ENCODE measurements at regions not wholly inside any gene's neighbourhood (a gene's known extent, or its start where the extent isn't known, plus 50 kb on each side); places are given as distances from the start of the nearest gene placed in this dataset.

- FAIRE-seq (no peak), DNase-seq (ENCODE audit: insufficient read length, low spot score) (no peak)
Measured at GRCh38 chr12:19042221-19042620, 87.3 kb upstream of the PLEKHA5 start.

- no peak for FAIRE-seq
- DNase-seq (ENCODE audit: insufficient read length, low spot score) = no peak
Measured at GRCh38 chr12:19044430-19044829, 85.1 kb upstream of the PLEKHA5 start.

GRCh38 chr12:19044891-19045290, 84.6 kb upstream of the PLEKHA5 start:
- FAIRE-seq (no peak), DNase-seq (ENCODE audit: insufficient read length, low spot score) (no peak)

- FAIRE-seq (no peak), DNase-seq (ENCODE audit: insufficient read length, low spot score) (no peak)
Measured at GRCh38 chr12:19045426-19045825, 84.1 kb upstream of the PLEKHA5 start.

GRCh38 chr12:19048943-19049342, 80.6 kb upstream of the PLEKHA5 start:
- DNase-seq (ENCODE audit: insufficient read length, low spot score) = no peak
- FAIRE-seq = no peak

GRCh38 chr12:19052689-19053088, 76.8 kb upstream of the PLEKHA5 start:
- no peak for DNase-seq (ENCODE audit: insufficient read length, low spot score)
- FAIRE-seq = no peak

- no peak for FAIRE-seq
- no peak for DNase-seq (ENCODE audit: insufficient read length, low spot score)
Measured at GRCh38 chr12:19053218-19053617, 76.3 kb upstream of the PLEKHA5 start.

- FAIRE-seq (no peak), DNase-seq (ENCODE audit: insufficient read length, low spot score) (no peak)
Measured at GRCh38 chr12:19054035-19054434, 75.5 kb upstream of the PLEKHA5 start.

GRCh38 chr12:19055589-19055988, 73.9 kb upstream of the PLEKHA5 start:
- DNase-seq (ENCODE audit: insufficient read length, low spot score) = no peak
- no peak for FAIRE-seq

GRCh38 chr12:19058235-19059021, 71.1 kb upstream of the PLEKHA5 start:
- no peak for FAIRE-seq
- no peak for DNase-seq (ENCODE audit: insufficient read length, low spot score)

GRCh38 chr12:19064713-19065112, 64.8 kb upstream of the PLEKHA5 start:
- no peak for DNase-seq (ENCODE audit: insufficient read length, low spot score)
- FAIRE-seq = no peak

- no peak for DNase-seq (ENCODE audit: insufficient read length, low spot score)
- FAIRE-seq = no peak
Measured at GRCh38 chr12:19065223-19065622, 64.3 kb upstream of the PLEKHA5 start.

GRCh38 chr12:19065871-19066270, 63.7 kb upstream of the PLEKHA5 start:
- FAIRE-seq = no peak
- no peak for DNase-seq (ENCODE audit: insufficient read length, low spot score)

GRCh38 chr12:19066475-19067001, 63.0 kb upstream of the PLEKHA5 start:
- DNase-seq (ENCODE audit: insufficient read length, low spot score) = no peak
- no peak for FAIRE-seq

GRCh38 chr12:19068137-19068536, 61.4 kb upstream of the PLEKHA5 start:
- no peak for FAIRE-seq
- no peak for DNase-seq (ENCODE audit: insufficient read length, low spot score)

GRCh38 chr12:19070341-19070740, 59.2 kb upstream of the PLEKHA5 start:
- DNase-seq (ENCODE audit: insufficient read length, low spot score) = no peak
- no peak for FAIRE-seq

- FAIRE-seq = no peak
- no peak for DNase-seq (ENCODE audit: insufficient read length, low spot score)
Measured at GRCh38 chr12:19074700-19075099, 54.8 kb upstream of the PLEKHA5 start.

GRCh38 chr12:19075711-19076340, 53.7 kb upstream of the PLEKHA5 start:
- DNase-seq (ENCODE audit: insufficient read length, low spot score) (no peak), FAIRE-seq (no peak)
